ENCODE measurements at regions not wholly inside any gene's neighbourhood (a gene's known extent, or its start where the extent isn't known, plus 50 kb on each side); places are given as distances from the start of the nearest gene placed in this dataset.

GRCh38 chr3:99524559-99524958 lies 113.8 kb upstream of the COL8A1 start:
- no peak for TF ChIP-seq TCF12 (IDR thresholded peaks at IDR 0.05; ENCODE audit: low read depth)
- no peak for TF ChIP-seq FOXM1 (IDR thresholded peaks at IDR 0.05; ENCODE audit: borderline replicate concordance, low read depth)
- TF ChIP-seq EP300 (IDR thresholded peaks at IDR 0.05; ENCODE audit: borderline replicate concordance), result no peak
- no peak for TF ChIP-seq TAF1 (IDR thresholded peaks at IDR 0.05; ENCODE audit: low read depth)
- TF ChIP-seq YY1 (IDR thresholded peaks at IDR 0.05; ENCODE audit: low read depth), result no peak
- no peak for TF ChIP-seq ZBTB7A (IDR thresholded peaks at IDR 0.05; ENCODE audit: low read depth)
- no peak for TF ChIP-seq RAD21 (IDR thresholded peaks at IDR 0.05; ENCODE audit: low read depth)
- no peak for TF ChIP-seq EGR1 (IDR thresholded peaks at IDR 0.05)
- TF ChIP-seq, protein P1, sequence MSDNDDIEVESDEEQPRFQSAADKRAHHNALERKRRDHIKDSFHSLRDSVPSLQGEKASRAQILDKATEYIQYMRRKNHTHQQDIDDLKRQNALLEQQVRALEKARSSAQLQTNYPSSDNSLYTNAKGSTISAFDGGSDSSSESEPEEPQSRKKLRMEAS (IDR thresholded peaks at IDR 0.05), result no peak
- TF ChIP-seq CREB1 (IDR thresholded peaks at IDR 0.05; ENCODE audit: low read depth), result no peak
- TF ChIP-seq USF1 (IDR thresholded peaks at IDR 0.05), result no peak
- TF ChIP-seq NFIC (IDR thresholded peaks at IDR 0.05), result no peak
- TF ChIP-seq CEBPB (IDR thresholded peaks at IDR 0.05), result no peak
- TF ChIP-seq REST (IDR thresholded peaks at IDR 0.05; ENCODE audit: low read depth), result no peak
- no peak for TF ChIP-seq TEAD4 (IDR thresholded peaks at IDR 0.05)

DNA sequence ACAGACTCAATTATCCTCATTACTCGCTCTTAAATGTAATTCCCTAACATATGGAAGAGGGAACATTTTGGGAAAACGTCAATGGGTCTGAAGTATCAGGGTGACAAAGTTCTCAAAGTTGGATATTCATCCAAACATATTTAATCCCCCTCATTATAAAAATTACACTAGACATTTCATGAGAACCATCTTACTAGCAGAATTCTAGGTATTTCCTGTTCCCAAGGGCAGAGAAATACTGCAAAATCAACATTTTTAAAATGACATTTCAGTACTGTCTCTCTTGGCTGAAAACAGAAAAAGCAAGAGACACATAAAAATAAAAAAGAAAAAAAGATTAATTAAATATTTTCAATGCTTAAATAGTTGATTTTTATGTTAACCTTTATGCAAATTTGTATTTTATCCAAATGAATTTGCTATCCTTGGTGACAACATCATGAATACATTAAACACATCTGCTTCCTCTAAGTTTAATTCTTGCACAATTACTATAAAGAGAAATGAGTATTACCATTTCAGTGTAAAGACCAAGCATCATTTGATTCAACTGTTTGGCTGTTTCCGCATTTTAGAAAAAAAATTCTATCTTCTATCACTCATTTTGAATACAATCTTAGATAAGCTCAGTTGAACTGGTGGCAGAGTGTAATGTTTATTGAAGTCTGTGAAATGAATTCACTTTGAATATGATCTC lies 114.8 kb upstream of the COL8A1 start:
- TF ChIP-seq CREB1 (IDR thresholded peaks at IDR 0.05; ENCODE audit: low read depth) (no peak), TAF1 (IDR thresholded peaks at IDR 0.05; ENCODE audit: low read depth) (no peak), EGR1 (IDR thresholded peaks at IDR 0.05) (no peak)
- TF ChIP-seq, protein P1 (IDR thresholded peaks at IDR 0.05), result no peak

DNA sequence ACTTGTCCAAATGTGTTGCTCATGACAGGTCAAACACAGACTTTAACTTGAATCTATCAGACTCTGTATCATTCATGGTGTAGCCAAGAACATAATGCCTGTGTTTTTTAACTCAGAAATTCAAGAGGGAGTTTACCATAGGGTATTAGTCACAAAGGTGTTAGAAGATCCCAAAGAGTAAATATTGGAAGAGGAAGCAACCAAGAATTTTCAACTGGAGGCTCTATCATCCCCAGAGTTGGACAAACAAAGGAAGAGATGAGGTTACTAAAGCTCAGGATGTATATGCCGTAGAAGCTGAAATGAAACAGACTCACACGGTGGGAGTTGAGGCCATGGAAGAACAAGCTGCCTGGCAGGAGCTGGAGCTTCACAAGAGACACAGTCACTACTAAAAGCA lies 116.2 kb upstream of the COL8A1 start:
- no peak for TF ChIP-seq TAF1 (IDR thresholded peaks at IDR 0.05; ENCODE audit: low read depth)
- no peak for TF ChIP-seq TEAD4 (IDR thresholded peaks at IDR 0.05)

GRCh38 chr3:99521551-99521950 lies 116.8 kb upstream of the COL8A1 start:
- TF ChIP-seq EP300 (IDR thresholded peaks at IDR 0.05; ENCODE audit: borderline replicate concordance) (no peak), TAF1 (IDR thresholded peaks at IDR 0.05; ENCODE audit: low read depth) (no peak), CREB1 (IDR thresholded peaks at IDR 0.05; ENCODE audit: low read depth) (no peak), ZBTB7A (IDR thresholded peaks at IDR 0.05; ENCODE audit: low read depth) (no peak), RAD21 (IDR thresholded peaks at IDR 0.05; ENCODE audit: low read depth) (no peak)
- TF ChIP-seq, protein P1 (IDR thresholded peaks at IDR 0.05), result no peak

DNA sequence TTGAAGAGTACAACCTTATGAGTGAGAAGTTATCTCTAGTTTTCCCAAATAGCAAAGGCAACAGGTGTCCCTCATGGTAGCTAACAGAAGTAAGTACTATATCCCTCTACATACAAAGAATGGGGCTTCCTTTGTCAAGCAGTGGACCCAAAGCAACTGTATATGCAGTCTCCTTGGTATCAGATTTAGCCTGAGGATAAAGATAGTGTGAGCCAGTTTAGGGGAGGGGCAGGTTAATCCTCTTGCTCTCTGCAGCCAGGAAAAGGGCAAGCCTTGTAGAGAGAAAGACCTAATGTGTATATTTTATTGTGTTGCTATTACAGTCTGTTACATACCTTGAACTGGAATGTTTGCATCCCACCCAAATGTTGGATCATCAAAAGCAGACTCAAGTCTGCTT lies 117.9 kb upstream of the COL8A1 start:
- no peak for TF ChIP-seq YY1 (IDR thresholded peaks at IDR 0.05; ENCODE audit: low read depth)
- no peak for TF ChIP-seq USF1 (IDR thresholded peaks at IDR 0.05)
- TF ChIP-seq REST (IDR thresholded peaks at IDR 0.05; ENCODE audit: low read depth), result no peak
- TF ChIP-seq RAD21 (IDR thresholded peaks at IDR 0.05; ENCODE audit: low read depth), result no peak
- no peak for TF ChIP-seq FOXM1 (IDR thresholded peaks at IDR 0.05; ENCODE audit: borderline replicate concordance, low read depth)
- TF ChIP-seq NFIC (IDR thresholded peaks at IDR 0.05), result no peak
- no peak for TF ChIP-seq TAF1 (IDR thresholded peaks at IDR 0.05; ENCODE audit: low read depth)
- no peak for TF ChIP-seq EGR1 (IDR thresholded peaks at IDR 0.05)
- no peak for TF ChIP-seq TEAD4 (IDR thresholded peaks at IDR 0.05)
- no peak for TF ChIP-seq CREB1 (IDR thresholded peaks at IDR 0.05; ENCODE audit: low read depth)
- no peak for TF ChIP-seq TCF12 (IDR thresholded peaks at IDR 0.05; ENCODE audit: low read depth)
- TF ChIP-seq, protein P1 (IDR thresholded peaks at IDR 0.05), result no peak
- TF ChIP-seq ZBTB7A (IDR thresholded peaks at IDR 0.05; ENCODE audit: low read depth), result no peak
- TF ChIP-seq EP300 (IDR thresholded peaks at IDR 0.05; ENCODE audit: borderline replicate concordance), result no peak
- TF ChIP-seq CEBPB (IDR thresholded peaks at IDR 0.05), result no peak

- TF ChIP-seq CEBPB (IDR thresholded peaks at IDR 0.05), result no peak
- no peak for TF ChIP-seq TCF12 (IDR thresholded peaks at IDR 0.05; ENCODE audit: low read depth)
- TF ChIP-seq YY1 (IDR thresholded peaks at IDR 0.05; ENCODE audit: low read depth), result no peak
- no peak for TF ChIP-seq FOXM1 (IDR thresholded peaks at IDR 0.05; ENCODE audit: borderline replicate concordance, low read depth)
Observed at GRCh38 chr3:99516936-99517335, 121.5 kb upstream of the COL8A1 start.

Measured in Ishikawa (cell line).